ENCODE measurements at regions not wholly inside any gene's neighbourhood (a gene's known extent, or its start where the extent isn't known, plus 50 kb on each side); places are given as distances from the start of the nearest gene placed in this dataset.

- Histone ChIP-seq H4K20me1 (ENCODE audit: insufficient read depth) (no peaks in the 10 kb centered on the region), H3K36me3 (replicated peaks in 1 of 2; ENCODE audit: control insufficient read depth in 1 of 2, insufficient read depth in 2 of 2, low read length in 1 of 2) (no peaks in the 10 kb centered on the region), H3K4me3 (ENCODE audit: low read depth in 2 of 2, low read length in 1 of 2) (no peak overlapping the region), H3K79me2 (ENCODE audit: insufficient read depth) (no peaks in the 10 kb centered on the region), H3K4me2 (no peak overlapping the region), H3K9me3 (no peaks in the 10 kb centered on the region), H3K27me3 (ENCODE audit: insufficient read depth) (no peaks in the 10 kb centered on the region), H3K4me1 (ENCODE audit: control insufficient read depth in 1 of 2, insufficient read depth in 2 of 2, low read depth in 1 of 2, low read length in 1 of 2) (no peaks in the 10 kb centered on the region), H3K9ac (no peak overlapping the region), H3K9me2 (no peaks in the 10 kb centered on the region), H2AFZ (ENCODE audit: low read depth) (no peak overlapping the region), H3F3A (replicated peaks; ENCODE audit: insufficient read depth) (no peaks in the 10 kb centered on the region), H3K27ac (ENCODE audit: low read depth in 2 of 2, low read length in 1 of 2) (no peak overlapping the region)
- 42% methylated on average over 13 of the region's 14 CpGs for WGBS (ENCODE audit: low lambda C conversion rate)
- ChIA-PET POLR2A (no interaction called here), CTCF (no interaction called here)
- no peak for DNase-seq
- TF ChIP-seq RXRA (IDR thresholded peaks at IDR 0.05; ENCODE audit: borderline replicate concordance, low read depth) (no peak), GATA2 (CRISPR knock-in tag; IDR thresholded peaks at IDR 0.05) (no peak)
Measured at GRCh38 chr18:76589866-76590265, 94.8 kb upstream of the ZNF516 start.

GRCh38 chr18:76589316-76589715, 94.3 kb upstream of the ZNF516 start:
- Histone ChIP-seq H2AFZ (ENCODE audit: low read depth) (no peak overlapping the region), H3K79me2 (ENCODE audit: insufficient read depth) (no peaks in the 10 kb centered on the region), H3K27me3 (ENCODE audit: insufficient read depth) (no peaks in the 10 kb centered on the region), H3K4me2 (no peak overlapping the region), H3K36me3 (replicated peaks in 1 of 2; ENCODE audit: control insufficient read depth in 1 of 2, insufficient read depth in 2 of 2, low read length in 1 of 2) (no peaks in the 10 kb centered on the region), H3K9me2 (no peaks in the 10 kb centered on the region), H3F3A (replicated peaks; ENCODE audit: insufficient read depth) (no peaks in the 10 kb centered on the region), H3K27ac (ENCODE audit: low read depth in 2 of 2, low read length in 1 of 2) (no peak overlapping the region), H3K9me3 (no peaks in the 10 kb centered on the region), H3K9ac (no peak overlapping the region), H4K20me1 (ENCODE audit: insufficient read depth) (no peaks in the 10 kb centered on the region), H3K4me3 (ENCODE audit: low read depth in 2 of 2, low read length in 1 of 2) (no peak overlapping the region), H3K4me1 (ENCODE audit: control insufficient read depth in 1 of 2, insufficient read depth in 2 of 2, low read depth in 1 of 2, low read length in 1 of 2) (no peaks in the 10 kb centered on the region)
- no peak for DNase-seq
- POLR2A ChIA-PET = no interaction called here
- WGBS (ENCODE audit: low lambda C conversion rate) = 29% methylated on average over 1 of the region's 1 CpG
- TF ChIP-seq USF1 (IDR thresholded peaks at IDR 0.05; ENCODE audit: borderline replicate concordance, low read depth) (no peak), SIN3A (IDR thresholded peaks at IDR 0.05; ENCODE audit: borderline replicate concordance, low read depth, low read length) (no peak), USF2 (IDR thresholded peaks at IDR 0.05; ENCODE audit: borderline replicate concordance, low read depth, low read length) (no peak)
- CTCF ChIA-PET = no interaction called here

GRCh38 chr18:76588601-76589226, 93.7 kb upstream of the ZNF516 start:
- WGBS (ENCODE audit: low lambda C conversion rate) = 14% methylated on average over 21 of the region's 21 CpGs
- Histone ChIP-seq H3K9me3 (no peaks in the 10 kb centered on the region), H3K4me1 (ENCODE audit: control insufficient read depth in 1 of 2, insufficient read depth in 2 of 2, low read depth in 1 of 2, low read length in 1 of 2) (no peaks in the 10 kb centered on the region), H3F3A (replicated peaks; ENCODE audit: insufficient read depth) (no peaks in the 10 kb centered on the region), H3K4me3 (ENCODE audit: low read depth in 2 of 2, low read length in 1 of 2) (no peak overlapping the region), H3K4me2 (no peak overlapping the region), H3K27me3 (ENCODE audit: insufficient read depth) (no peaks in the 10 kb centered on the region), H3K79me2 (ENCODE audit: insufficient read depth) (no peaks in the 10 kb centered on the region), H3K9me2 (no peaks in the 10 kb centered on the region), H3K36me3 (replicated peaks in 1 of 2; ENCODE audit: control insufficient read depth in 1 of 2, insufficient read depth in 2 of 2, low read length in 1 of 2) (no peaks in the 10 kb centered on the region), H3K27ac (ENCODE audit: low read depth in 2 of 2, low read length in 1 of 2) (no peak overlapping the region), H3K9ac (no peak overlapping the region), H4K20me1 (ENCODE audit: insufficient read depth) (no peaks in the 10 kb centered on the region), H2AFZ (ENCODE audit: low read depth) (no peak overlapping the region)
- TF ChIP-seq MXI1 (IDR thresholded peaks at IDR 0.05; ENCODE audit: low read depth, low read length) (no peak), SMC3 (IDR thresholded peaks at IDR 0.05; ENCODE audit: low read depth, low read length) (no peak), CHD2 (IDR thresholded peaks at IDR 0.05; ENCODE audit: low read length, partially characterized antibody) (no peak), SIN3A (IDR thresholded peaks at IDR 0.05; ENCODE audit: borderline replicate concordance, low read depth, low read length) (no peak), ZBTB33 (IDR thresholded peaks at IDR 0.05; ENCODE audit: borderline replicate concordance, low read depth) (no peak), TEAD4 (IDR thresholded peaks at IDR 0.05; ENCODE audit: borderline replicate concordance, insufficient read depth) (no peak), JUND (IDR thresholded peaks at IDR 0.05) (no peak)
- DNase-seq = no peak
- ChIA-PET CTCF (no interaction called here), POLR2A (no interaction called here)

All from SK-N-SH (cell line).